ENCODE measurements at regions not wholly inside any gene's neighbourhood (a gene's known extent, or its start where the extent isn't known, plus 50 kb on each side); places are given as distances from the start of the nearest gene placed in this dataset.
"Not testable (repeated sequence)": the region's sequence is repeated elsewhere in the genome, so short reads cannot be mapped to it uniquely, and the experiment has no call there.

- CTCF ChIA-PET; H3K4me2 ChIP-seq (ENCODE audit: insufficient read depth, low read length); FAIRE-seq; H4K20me1 ChIP-seq (replicated peaks; ENCODE audit: control insufficient read depth, extremely low read depth, insufficient read depth, low read length); H3K79me2 ChIP-seq (ENCODE audit: control insufficient read depth, insufficient read depth, low read length); H3K36me3 ChIP-seq (ENCODE audit: control insufficient read depth in 2 of 2, extremely low read depth in 1 of 2, insufficient read depth in 2 of 2, low read length in 2 of 2); H3K9me1 ChIP-seq (replicated peaks; ENCODE audit: control insufficient read depth, extremely low read depth, insufficient read depth, low read length); dilution Hi-C loops (cut with MboI; ENCODE audit: extremely low pct_ligation_motif_present, low sequenced_read_pairs); H3K4me1 ChIP-seq (ENCODE audit: control insufficient read depth, extremely low read depth, insufficient read depth, low read length); H3K9me3 ChIP-seq (replicated peaks; ENCODE audit: control insufficient read depth, insufficient read depth, low read length); DNase-seq (ENCODE audit: low read depth, low spot score); BruUV-seq (replicated peaks); H3K27me3 ChIP-seq (ENCODE audit: control insufficient read depth in 2 of 2, insufficient read depth in 2 of 2, low read length in 2 of 2); H3K9ac ChIP-seq (replicated peaks; ENCODE audit: extremely low read depth, insufficient read depth, low read length); H3K4me3 ChIP-seq (replicated peaks in 1 of 3; ENCODE audit: insufficient read depth in 1 of 3, low read depth in 1 of 3, low read length in 3 of 3); H3K27ac ChIP-seq (ENCODE audit: insufficient read depth, low read depth, low read length); H2AFZ ChIP-seq (ENCODE audit: low read depth, low read length); intact Hi-C loops (cut with micrococcal nuclease); POLR2A ChIA-PET: not testable (repeated sequence)
Observed at GRCh38 chr3:130151555-130151954, 69.9 kb downstream of the ALG1L2 start.

- H3K9ac ChIP-seq (replicated peaks; ENCODE audit: extremely low read depth, insufficient read depth, low read length); BruUV-seq (replicated peaks); H3K4me1 ChIP-seq (ENCODE audit: control insufficient read depth, extremely low read depth, insufficient read depth, low read length); DNase-seq (ENCODE audit: low read depth, low spot score); H3K27me3 ChIP-seq (ENCODE audit: control insufficient read depth in 2 of 2, insufficient read depth in 2 of 2, low read length in 2 of 2); H3K27ac ChIP-seq (ENCODE audit: insufficient read depth, low read depth, low read length); H3K9me1 ChIP-seq (replicated peaks; ENCODE audit: control insufficient read depth, extremely low read depth, insufficient read depth, low read length); H3K9me3 ChIP-seq (replicated peaks; ENCODE audit: control insufficient read depth, insufficient read depth, low read length); intact Hi-C loops (cut with micrococcal nuclease); H3K4me2 ChIP-seq (ENCODE audit: insufficient read depth, low read length); H4K20me1 ChIP-seq (replicated peaks; ENCODE audit: control insufficient read depth, extremely low read depth, insufficient read depth, low read length); FAIRE-seq; CTCF ChIA-PET; POLR2A ChIA-PET; H3K36me3 ChIP-seq (ENCODE audit: control insufficient read depth in 2 of 2, extremely low read depth in 1 of 2, insufficient read depth in 2 of 2, low read length in 2 of 2); H3K79me2 ChIP-seq (ENCODE audit: control insufficient read depth, insufficient read depth, low read length); H2AFZ ChIP-seq (ENCODE audit: low read depth, low read length); dilution Hi-C loops (cut with MboI; ENCODE audit: extremely low pct_ligation_motif_present, low sequenced_read_pairs); H3K4me3 ChIP-seq (replicated peaks in 1 of 3; ENCODE audit: insufficient read depth in 1 of 3, low read depth in 1 of 3, low read length in 3 of 3): not testable (repeated sequence)
Observed at GRCh38 chr3:130153247-130153646, 71.6 kb downstream of the ALG1L2 start.

DNA sequence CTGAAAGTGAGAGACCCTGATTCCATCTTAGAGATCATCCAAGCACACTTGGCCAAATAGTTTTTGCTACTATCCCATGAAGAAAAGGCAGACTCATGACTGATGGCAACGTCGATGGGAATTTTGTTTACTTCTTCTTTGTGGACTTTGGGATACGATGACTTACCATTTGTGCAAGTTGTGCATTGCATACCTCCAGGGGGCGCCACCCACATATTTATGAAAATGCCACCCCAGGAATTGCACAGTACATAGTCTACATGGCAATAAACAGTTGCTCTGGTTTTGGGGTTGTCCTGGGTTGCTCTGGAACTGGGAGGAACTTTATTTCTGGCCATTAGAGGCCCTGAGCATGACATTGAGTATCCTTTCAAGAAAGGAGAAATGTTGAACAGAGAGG is 73.8 kb downstream of the ALG1L2 start:
- H2AFZ ChIP-seq (ENCODE audit: low read depth, low read length); intact Hi-C loops (cut with micrococcal nuclease); H3K27ac ChIP-seq (ENCODE audit: insufficient read depth, low read depth, low read length); H3K4me3 ChIP-seq (replicated peaks in 1 of 3; ENCODE audit: insufficient read depth in 1 of 3, low read depth in 1 of 3, low read length in 3 of 3); H3K9ac ChIP-seq (replicated peaks; ENCODE audit: extremely low read depth, insufficient read depth, low read length); H3K79me2 ChIP-seq (ENCODE audit: control insufficient read depth, insufficient read depth, low read length); H4K20me1 ChIP-seq (replicated peaks; ENCODE audit: control insufficient read depth, extremely low read depth, insufficient read depth, low read length); FAIRE-seq; dilution Hi-C loops (cut with MboI; ENCODE audit: extremely low pct_ligation_motif_present, low sequenced_read_pairs); H3K36me3 ChIP-seq (ENCODE audit: control insufficient read depth in 2 of 2, extremely low read depth in 1 of 2, insufficient read depth in 2 of 2, low read length in 2 of 2); BruUV-seq (replicated peaks); H3K27me3 ChIP-seq (ENCODE audit: control insufficient read depth in 2 of 2, insufficient read depth in 2 of 2, low read length in 2 of 2); POLR2A ChIA-PET; H3K9me3 ChIP-seq (replicated peaks; ENCODE audit: control insufficient read depth, insufficient read depth, low read length); H3K9me1 ChIP-seq (replicated peaks; ENCODE audit: control insufficient read depth, extremely low read depth, insufficient read depth, low read length); DNase-seq (ENCODE audit: low read depth, low spot score); H3K4me2 ChIP-seq (ENCODE audit: insufficient read depth, low read length); H3K4me1 ChIP-seq (ENCODE audit: control insufficient read depth, extremely low read depth, insufficient read depth, low read length); CTCF ChIA-PET: not testable (repeated sequence)

DNA sequence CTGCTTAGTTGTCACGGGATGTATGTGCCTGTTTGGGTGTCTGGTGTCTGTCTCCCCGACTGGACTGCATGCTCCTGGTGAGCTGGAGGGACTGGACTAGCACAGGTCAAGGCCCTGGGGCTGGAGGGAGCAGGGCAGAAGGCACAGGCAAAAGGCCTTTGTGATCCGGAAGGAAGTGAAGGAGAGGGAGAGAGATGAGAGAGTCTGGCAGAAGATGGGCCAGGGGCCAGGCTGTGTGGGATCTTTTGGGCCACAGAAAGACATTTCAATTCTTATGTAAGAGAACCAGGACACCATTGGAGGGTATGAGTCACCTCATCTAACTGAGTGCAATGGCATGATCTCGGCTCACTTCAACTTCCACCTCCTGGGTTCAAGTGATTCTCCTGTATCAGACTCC is 85.2 kb downstream of the ALG1L2 start:
- H3K4me1 ChIP-seq (ENCODE audit: control insufficient read depth, extremely low read depth, insufficient read depth, low read length); dilution Hi-C loops (cut with MboI; ENCODE audit: extremely low pct_ligation_motif_present, low sequenced_read_pairs); intact Hi-C loops (cut with micrococcal nuclease); H3K9ac ChIP-seq (replicated peaks; ENCODE audit: extremely low read depth, insufficient read depth, low read length); FAIRE-seq; H3K79me2 ChIP-seq (ENCODE audit: control insufficient read depth, insufficient read depth, low read length); POLR2A ChIA-PET; DNase-seq (ENCODE audit: low read depth, low spot score); H4K20me1 ChIP-seq (replicated peaks; ENCODE audit: control insufficient read depth, extremely low read depth, insufficient read depth, low read length); H2AFZ ChIP-seq (ENCODE audit: low read depth, low read length); H3K9me3 ChIP-seq (replicated peaks; ENCODE audit: control insufficient read depth, insufficient read depth, low read length); H3K4me3 ChIP-seq (replicated peaks in 1 of 3; ENCODE audit: insufficient read depth in 1 of 3, low read depth in 1 of 3, low read length in 3 of 3); H3K27me3 ChIP-seq (ENCODE audit: control insufficient read depth in 2 of 2, insufficient read depth in 2 of 2, low read length in 2 of 2); BruUV-seq (replicated peaks); H3K36me3 ChIP-seq (ENCODE audit: control insufficient read depth in 2 of 2, extremely low read depth in 1 of 2, insufficient read depth in 2 of 2, low read length in 2 of 2); CTCF ChIA-PET; H3K4me2 ChIP-seq (ENCODE audit: insufficient read depth, low read length); H3K9me1 ChIP-seq (replicated peaks; ENCODE audit: control insufficient read depth, extremely low read depth, insufficient read depth, low read length); H3K27ac ChIP-seq (ENCODE audit: insufficient read depth, low read depth, low read length): not testable (repeated sequence)

Data from endothelial cell of umbilical vein (primary cell).